Gastrocnemius medialis (tissue), 4 donors: ENCODE measurements at regions not wholly inside any gene's neighbourhood (a gene's known extent, or its start where the extent isn't known, plus 50 kb on each side); places are given as distances from the start of the nearest gene placed in this dataset.

ENCODE experiments used
- CTCF ChIP-seq, 5 experiments: fragments of 450-650 bp in 3 of 5; fragments of 200-600 bp in 2 of 5; sonication (generic) in 2 of 5; IDR thresholded peaks in 4 of 5; conservative IDR thresholded peaks in 1 of 5; 1 replicate in 4 of 5; 2 replicates in 1 of 5; pipeline ENCODE4 v1.5.1; 2016 to 2019; ENCODE audit warnings: antibody characterized with exemption in 5 of 5, mild to moderate bottlenecking in 3 of 5, moderate library complexity in 3 of 5
- POLR2A ChIP-seq, 2 donors: fragments of 450-650 bp; IDR thresholded peaks; one replicate each; pipeline ENCODE4 v1.6.1; 2017; ENCODE audit warnings: antibody characterized with exemption in 2 of 2, mild to moderate bottlenecking in 2 of 2, moderate library complexity in 2 of 2

GRCh38 chr5:89309268-89309667, 426.3 kb upstream of the MEF2C start:
- TF ChIP-seq POLR2A (IDR thresholded peaks at IDR 0.05), result no peak
- no peak for TF ChIP-seq CTCF (IDR thresholded peaks at IDR 0.05 in 4 of 5, conservative IDR thresholded peaks at IDR 0.05 in 1 of 5)
